GM12878 (cell line): ENCODE measurements at regions not wholly inside any gene's neighbourhood (a gene's known extent, or its start where the extent isn't known, plus 50 kb on each side); places are given as distances from the start of the nearest gene placed in this dataset.

Experiments
- ATAC-seq: fragments of 200-7000 bp; cut with Tn5 transposase; 3 replicates; pipeline ENCODE4 v1.9.1; 2020; ENCODE audit warnings: mild to moderate bottlenecking, moderate library complexity
- BruUV-seq: library from RNA; stranded (reverse); fragments of 400-500 nt; replicated peaks from 2 replicates; lab custom pipeline; 2021; lab: Mats Ljungman, UMichigan
- CTCF ChIA-PET: fragments of 300-600 bp; sonication (Branson Sonifier 250); formaldehyde crosslinking; extraction: SDS; loops from one replicate; lab custom pipeline; 2021; ENCODE audit warnings: inconsistent platforms; lab: Yijun Ruan, JAX
- POLR2A ChIA-PET: fragments of 350-600 bp; formaldehyde crosslinking; extraction: SDS; loops from one replicate; lab custom pipeline; 2021; ENCODE audit warnings: inconsistent platforms; lab: Charles Lee
- RAD21 ChIA-PET: fragments of 300-600 bp; sonication (Branson Sonifier 250); formaldehyde crosslinking; loops from one replicate; lab custom pipeline; 2023; ENCODE audit warnings: antibody characterized with exemption; ENCODE audit not compliant: unreplicated experiment; lab: Charles Lee
- SMC1A ChIA-PET: fragments of 300-600 bp; sonication (Branson Sonifier 250); formaldehyde crosslinking; loops from one replicate; lab custom pipeline; 2023; ENCODE audit not compliant: unreplicated experiment, uncharacterized antibody; lab: Charles Lee
- DNase-seq: peaks from one replicate; pipeline ENCODE4 v3.0.0-alpha.2; 2011; ENCODE audit warnings: low read depth, low spot score
- FAIRE-seq: peaks from 3 replicates; lab custom pipeline; 2011; peaks lifted over from hg19 to GRCh38; lab: Jason Lieb, UNC
- H2AFZ ChIP-seq: 2 replicates; pipeline ENCODE4 v1.6.0; 2011; ENCODE audit warnings: low read depth, low read length, control low read depth; ENCODE audit not compliant: control insufficient read depth
- H3K27ac ChIP-seq: 2 replicates; pipeline ENCODE4 v1.5.1; 2011; ENCODE audit warnings: control low read depth; ENCODE audit not compliant: control insufficient read depth, insufficient read depth
- H3K27me3 ChIP-seq, 2 experiments: replicated peaks in 1 of 2; 2 replicates each; pipeline versions ENCODE4 v1.6.0 to v1.6.1; 2011; ENCODE audit warnings: low read length in 1 of 2; ENCODE audit not compliant: control insufficient read depth in 2 of 2, insufficient read depth in 2 of 2
- H3K36me3 ChIP-seq, 2 experiments: 2 replicates each; pipeline ENCODE4 v1.5.1; 2011; ENCODE audit warnings: low read length in 1 of 2; ENCODE audit not compliant: control insufficient read depth in 2 of 2, insufficient read depth in 2 of 2
- H3K4me1 ChIP-seq: 2 replicates; pipeline ENCODE4 v1.6.1; 2011; ENCODE audit warnings: mild to moderate bottlenecking, low read length, moderate library complexity, mixed read lengths; ENCODE audit not compliant: control insufficient read depth, insufficient read depth
- H3K4me2 ChIP-seq: 2 replicates; pipeline ENCODE4 v1.6.0; 2011; ENCODE audit warnings: control low read depth; ENCODE audit not compliant: control insufficient read depth, insufficient read depth
- H3K4me3 ChIP-seq: fragments of 200-600 bp; sonication (generic); 2 replicates; pipeline ENCODE4 v1.5.1; 2016
- H3K79me2 ChIP-seq: 2 replicates; pipeline ENCODE4 v1.6.0; 2011; ENCODE audit warnings: low read length; ENCODE audit not compliant: control insufficient read depth, insufficient read depth
- H3K9ac ChIP-seq: 2 replicates; pipeline ENCODE4 v1.8.0; 2011; ENCODE audit warnings: low read length, control low read depth, mixed read lengths; ENCODE audit not compliant: control insufficient read depth, insufficient read depth
- H3K9me3 ChIP-seq: replicated peaks from 3 replicates; pipeline ENCODE4 v1.5.1; 2011; ENCODE audit warnings: mild to moderate bottlenecking, low read length; ENCODE audit not compliant: control insufficient read depth, insufficient read depth
- H4K20me1 ChIP-seq: 2 replicates; pipeline ENCODE4 v1.6.0; 2011; ENCODE audit not compliant: control insufficient read depth, insufficient read depth
- ASH2L ChIP-seq: fragments of 300-600, 200-600 bp; sonication (generic); IDR thresholded peaks from 2 replicates; pipeline ENCODE4 v1.6.1; 2017; ENCODE audit warnings: low read depth, mild to moderate bottlenecking, borderline replicate concordance
- EGR1 ChIP-seq, 2 experiments: IDR thresholded peaks; 1 replicate in 1 of 2; 2 replicates in 1 of 2; pipeline ENCODE4 v1.6.1; 2011 to 2012; ENCODE audit warnings: low read depth in 2 of 2, low read length in 2 of 2, borderline replicate concordance in 1 of 2, mild to moderate bottlenecking in 1 of 2, moderate library complexity in 1 of 2
- JUND ChIP-seq: IDR thresholded peaks from 2 replicates; pipeline ENCODE4 v1.6.1; 2012; ENCODE audit warnings: low read depth, mild to moderate bottlenecking, low read length, improper control_type of control experiment, moderate library complexity
- NFYA ChIP-seq: IDR thresholded peaks from 2 replicates; pipeline ENCODE4 v1.6.1; 2011; ENCODE audit warnings: low read depth, mild to moderate bottlenecking, low read length, improper control_type of control experiment, borderline replicate concordance
- SKIL ChIP-seq: fragments of 450-650 bp; IDR thresholded peaks from 2 replicates; pipeline ENCODE4 v1.6.1; 2017; ENCODE audit warnings: mild to moderate bottlenecking, low read depth, inconsistent platforms; ENCODE audit not compliant: poor library complexity, severe bottlenecking
- STAT3 ChIP-seq: IDR thresholded peaks from 2 replicates; pipeline ENCODE4 v1.6.1; 2011; ENCODE audit warnings: low read depth, low read length, improper control_type of control experiment
- ZNF217 ChIP-seq: fragments of 450-650 bp; IDR thresholded peaks from 2 replicates; pipeline ENCODE4 v1.6.1; 2017; ENCODE audit warnings: antibody characterized with exemption, mild to moderate bottlenecking
- ZNF24 ChIP-seq: fragments of 450-650 bp; IDR thresholded peaks from 2 replicates; pipeline ENCODE4 v1.6.1; 2017; ENCODE audit warnings: antibody characterized with exemption, mild to moderate bottlenecking
- WGBS: methylation state at CpG from one replicate; pipeline ENCODE4 v1.1.6; 2016; ENCODE audit warnings: low lambda C conversion rate; ENCODE audit not compliant: insufficient replicate concordance, insufficient coverage; ENCODE audit errors: missing lambda C conversion rate; 5-methylcytosine and 5-hydroxymethylcytosine counted together
- in situ Hi-C: fragments of 300-500 bp; cut with MboI; formaldehyde crosslinking; loops from 9 replicates; pipeline ENCODE4 v1.14.3; 2018; ENCODE audit warnings: mixed read lengths
- intact Hi-C: fragments of 100-400 bp; cut with micrococcal nuclease; formaldehyde crosslinking; loops from one replicate; pipeline ENCODE4 v1.14.2; 2022; ENCODE audit not compliant: unreplicated experiment
- TF ChIP-seq, protein P1 (sequence below): fragments of 450-650 bp; IDR thresholded peaks from 2 replicates; pipeline ENCODE4 v1.6.1; 2016; ENCODE audit warnings: mild to moderate bottlenecking
- TF ChIP-seq, protein P2 (sequence below): fragments of 450-650 bp; IDR thresholded peaks from 2 replicates; pipeline ENCODE4 v1.6.1; 2017; ENCODE audit warnings: borderline replicate concordance

DNA sequence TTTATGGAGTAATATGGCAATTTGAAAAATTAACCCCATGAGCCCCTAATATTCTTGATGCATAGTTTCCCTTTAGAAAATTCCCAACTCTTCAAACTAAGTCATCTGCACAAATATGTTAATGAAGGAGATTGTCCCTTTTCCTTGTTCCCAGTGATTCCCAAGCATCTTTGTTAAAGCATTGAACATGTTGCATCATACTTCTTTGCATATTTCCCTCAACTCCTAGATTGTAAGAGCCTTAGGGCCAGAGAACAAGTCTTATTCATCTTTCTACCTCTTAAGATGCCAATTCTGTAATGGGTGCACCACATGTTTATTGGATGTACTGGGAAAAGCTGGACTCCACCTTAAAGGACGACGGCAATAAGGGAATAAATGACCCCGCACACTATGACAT, 223.4 kb downstream of the PLK2 start:
- H3K9me3 ChIP-seq = no peaks in the 10 kb centered on the region
- no peaks in the 10 kb centered on the region for H4K20me1 ChIP-seq
- FAIRE-seq = no peak
- intact Hi-C loops (no loop called here), in situ Hi-C loops (no loop called here)
- H2AFZ ChIP-seq = no peak overlapping the region
- H3K4me1 ChIP-seq = no peaks in the 10 kb centered on the region
- H3K79me2 ChIP-seq = no peaks in the 10 kb centered on the region
- TF ChIP-seq, protein P1, sequence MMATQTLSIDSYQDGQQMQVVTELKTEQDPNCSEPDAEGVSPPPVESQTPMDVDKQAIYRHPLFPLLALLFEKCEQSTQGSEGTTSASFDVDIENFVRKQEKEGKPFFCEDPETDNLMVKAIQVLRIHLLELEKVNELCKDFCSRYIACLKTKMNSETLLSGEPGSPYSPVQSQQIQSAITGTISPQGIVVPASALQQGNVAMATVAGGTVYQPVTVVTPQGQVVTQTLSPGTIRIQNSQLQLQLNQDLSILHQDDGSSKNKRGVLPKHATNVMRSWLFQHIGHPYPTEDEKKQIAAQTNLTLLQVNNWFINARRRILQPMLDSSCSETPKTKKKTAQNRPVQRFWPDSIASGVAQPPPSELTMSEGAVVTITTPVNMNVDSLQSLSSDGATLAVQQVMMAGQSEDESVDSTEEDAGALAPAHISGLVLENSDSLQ = no peak
- TF ChIP-seq EGR1 (IDR thresholded peaks at IDR 0.05; ENCODE audit: borderline replicate concordance in 1 of 2, low read depth in 2 of 2, low read length in 2 of 2) (no peak), NFYA (no peak), ZNF217 (no peak), JUND (no peak), ZNF24 (no peak), STAT3 (no peak), ASH2L (no peak), SKIL (no peak)
- TF ChIP-seq, protein P2, sequence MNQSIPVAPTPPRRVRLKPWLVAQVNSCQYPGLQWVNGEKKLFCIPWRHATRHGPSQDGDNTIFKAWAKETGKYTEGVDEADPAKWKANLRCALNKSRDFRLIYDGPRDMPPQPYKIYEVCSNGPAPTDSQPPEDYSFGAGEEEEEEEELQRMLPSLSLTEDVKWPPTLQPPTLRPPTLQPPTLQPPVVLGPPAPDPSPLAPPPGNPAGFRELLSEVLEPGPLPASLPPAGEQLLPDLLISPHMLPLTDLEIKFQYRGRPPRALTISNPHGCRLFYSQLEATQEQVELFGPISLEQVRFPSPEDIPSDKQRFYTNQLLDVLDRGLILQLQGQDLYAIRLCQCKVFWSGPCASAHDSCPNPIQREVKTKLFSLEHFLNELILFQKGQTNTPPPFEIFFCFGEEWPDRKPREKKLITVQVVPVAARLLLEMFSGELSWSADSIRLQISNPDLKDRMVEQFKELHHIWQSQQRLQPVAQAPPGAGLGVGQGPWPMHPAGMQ = no peak
- ChIA-PET RAD21 (no interaction called here), SMC1A (no interaction called here), POLR2A (no interaction called here), CTCF (interaction anchor here (0.7 kb wide), 1 partner anchor 114 kb away, joined by 4 read pairs; no protein-coding TSS in a partner anchor)
- H3K4me3 ChIP-seq = no peak overlapping the region
- no peaks in the 10 kb centered on the region for H3K36me3 ChIP-seq
- H3K27me3 ChIP-seq = no peaks in the 10 kb centered on the region
- no peak overlapping the region for H3K4me2 ChIP-seq
- no TSS peak for BruUV-seq
- WGBS = 87% methylated on average over 3 of the region's 3 CpGs
- DNase-seq = no peak
- no peak overlapping the region for H3K27ac ChIP-seq
- no peak overlapping the region for H3K9ac ChIP-seq
- no peak for ATAC-seq
